ENCODE measurements at regions not wholly inside any gene's neighbourhood (a gene's known extent, or its start where the extent isn't known, plus 50 kb on each side); places are given as distances from the start of the nearest gene placed in this dataset.
"Not testable (repeated sequence)": the region's sequence is repeated elsewhere in the genome, so short reads cannot be mapped to it uniquely, and the experiment has no call there.

DNA sequence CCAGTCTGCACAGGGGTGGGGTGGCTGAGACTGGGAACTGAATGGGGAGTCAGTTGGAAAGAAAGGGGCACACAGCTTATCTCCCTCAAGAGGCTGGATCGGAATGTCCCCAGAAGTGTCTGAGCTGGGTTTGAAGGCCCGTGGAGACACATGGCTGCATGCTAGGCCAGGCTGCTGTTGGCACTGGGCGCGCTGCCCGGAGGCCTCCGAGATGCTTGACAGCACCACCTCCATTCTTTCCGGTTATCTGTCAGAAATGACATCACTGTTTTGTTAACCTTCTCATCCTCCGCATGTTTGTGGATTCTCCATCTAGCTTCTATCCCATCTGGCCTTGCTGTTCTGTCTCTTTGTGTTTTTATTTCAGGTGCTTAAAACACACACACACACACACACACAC is 85.5 kb downstream of the APIP start:
- DNase-seq: peak in 1 of 56 donors; percentile 4

DNA sequence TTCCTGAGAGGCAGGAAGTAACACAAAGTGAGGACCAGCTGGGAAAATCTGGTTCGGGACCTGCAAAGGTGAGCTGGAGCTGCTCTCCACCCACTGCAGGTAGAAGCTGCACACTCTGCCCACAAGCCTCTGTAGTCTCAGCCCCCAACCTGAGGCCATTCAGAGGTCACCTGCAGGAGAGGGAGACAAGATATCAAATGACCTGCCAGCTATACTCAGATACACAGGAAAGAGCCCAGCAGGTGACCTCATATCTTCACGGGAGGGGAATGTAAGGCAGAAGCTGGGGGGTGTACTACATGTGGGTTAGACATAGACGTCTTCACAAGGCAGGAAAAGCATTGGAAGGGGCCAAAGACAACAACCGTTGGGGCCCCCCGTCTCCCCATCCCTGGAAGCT is 86.1 kb downstream of the APIP start:
- no peak for DNase-seq

DNA sequence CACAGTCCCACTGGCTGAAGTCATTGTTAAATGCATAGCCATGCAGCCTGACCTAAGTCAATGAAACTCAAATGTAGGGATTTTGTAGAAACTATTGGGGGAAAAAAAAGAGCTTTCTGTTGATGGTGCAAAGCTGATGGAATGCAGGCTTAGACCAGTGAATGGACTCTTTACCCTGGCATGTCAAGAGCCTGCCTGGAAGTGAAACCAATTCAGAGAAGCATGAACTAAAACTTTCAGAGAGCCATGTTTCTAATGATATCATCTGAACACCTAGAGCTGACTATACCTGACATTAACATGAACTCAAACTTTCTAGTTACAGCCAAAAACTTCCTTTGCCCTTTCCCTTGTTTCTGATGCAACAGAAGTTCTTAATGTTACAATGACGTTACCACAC is 89.0 kb downstream of the APIP start:
- no peak for DNase-seq

DNA sequence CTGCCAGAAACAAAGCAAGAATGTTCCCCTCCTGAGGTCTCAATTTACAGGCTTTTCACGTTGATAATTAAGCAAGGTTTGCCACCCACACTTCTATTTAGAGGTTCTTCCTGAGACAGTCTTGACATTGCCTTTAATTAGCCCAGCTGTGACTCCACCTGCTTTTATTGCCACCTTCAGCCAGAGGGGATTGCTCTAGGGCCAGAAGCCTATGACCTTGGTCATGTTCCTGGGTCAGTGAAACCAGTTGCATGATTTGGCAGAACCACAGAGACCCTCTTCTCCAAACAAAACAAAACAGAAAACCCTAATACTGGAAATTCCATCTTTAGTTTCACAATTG is 89.8 kb downstream of the APIP start:
- DNase-seq: no peak

DNA sequence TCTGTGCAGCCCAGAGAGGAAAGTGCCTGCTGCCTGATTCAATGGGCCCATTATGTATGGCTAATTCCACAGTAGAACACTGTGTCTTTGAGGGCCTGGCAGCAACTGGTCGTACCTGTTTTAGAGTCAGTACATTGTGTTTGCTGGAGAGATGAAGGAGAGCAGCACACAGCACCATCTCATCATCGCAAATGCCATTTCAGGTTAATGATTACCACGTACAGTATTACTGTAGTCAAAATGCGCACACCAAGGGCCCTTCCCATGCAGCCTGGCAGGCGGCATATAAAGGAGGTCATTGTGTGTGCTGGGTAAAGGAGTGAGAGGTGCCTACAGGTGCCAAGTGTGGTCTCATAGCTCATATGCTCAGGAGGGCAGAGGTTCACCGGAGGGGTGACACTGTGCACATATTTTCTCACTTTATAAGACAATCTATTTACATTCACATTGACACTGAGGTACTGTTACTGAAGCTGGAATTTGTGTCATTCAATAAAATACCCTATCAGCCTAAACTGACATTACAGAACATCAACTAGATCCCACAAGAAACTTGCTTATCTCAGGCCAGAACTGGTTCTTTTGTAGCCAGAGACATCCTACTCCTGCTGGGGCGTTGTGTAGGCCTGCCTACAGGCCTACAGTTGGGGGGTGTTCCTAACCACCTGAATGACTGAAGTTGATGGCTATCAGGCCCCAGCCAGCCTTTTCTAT is 90.4 kb downstream of the APIP start:
- peak in 9 of 56 donors; percentile 8 to 51 (median 22) for DNase-seq

DNA sequence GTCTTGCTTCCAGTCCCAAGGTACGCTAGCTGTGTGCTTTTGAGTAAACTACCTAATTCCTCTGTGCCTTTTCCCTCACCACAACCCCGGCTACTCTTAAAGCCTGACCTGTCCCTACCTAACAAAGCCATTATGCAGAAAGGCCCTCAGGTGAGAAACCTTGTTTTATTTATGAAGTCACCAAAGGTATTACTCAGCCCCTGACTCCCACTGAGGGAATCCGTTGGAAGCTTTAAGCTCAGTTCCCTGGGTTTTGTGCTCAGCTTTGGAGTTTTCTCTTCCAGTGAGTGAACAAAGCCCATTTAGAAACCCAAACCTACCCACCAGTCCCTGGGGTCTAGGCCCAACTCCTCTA is 90.9 kb downstream of the APIP start:
- DNase-seq: no peak

- DNase-seq: no peak
These were observed 91.8 kb downstream of the APIP start for GRCh38 chr11:34824425-34824824.

DNA sequence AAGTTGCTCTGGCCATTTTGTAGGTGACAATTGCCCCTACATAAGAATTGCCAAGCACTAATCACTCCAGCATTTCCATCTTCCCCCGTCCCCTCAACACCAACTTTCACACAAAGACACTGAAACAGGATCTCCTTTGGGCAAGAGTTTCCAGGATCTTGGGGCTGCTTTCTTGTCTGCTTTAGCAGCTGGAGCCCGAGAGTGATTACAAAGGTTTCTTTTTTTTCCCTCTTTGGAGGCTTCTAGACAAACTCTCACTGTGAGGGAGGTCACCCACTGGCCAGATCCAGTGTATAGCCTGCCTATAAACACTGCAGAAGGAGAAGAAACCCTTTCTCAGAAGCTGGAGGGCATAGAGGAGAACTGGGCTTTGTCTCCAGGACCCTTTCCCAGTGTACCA is 92.5 kb downstream of the APIP start:
- peak in 1 of 56 donors; percentile 24 for DNase-seq

GRCh38 chr11:34823197-34823596 is 93.0 kb downstream of the APIP start:
- peak in 1 of 56 donors; percentile 4 for DNase-seq

- no peak for DNase-seq
These were observed 96.3 kb downstream of the APIP start for GRCh38 chr11:34819740-34820482.

- not testable (repeated sequence) for DNase-seq
These were observed 98.4 kb downstream of the APIP start for GRCh38 chr11:34817812-34818211.

DNA sequence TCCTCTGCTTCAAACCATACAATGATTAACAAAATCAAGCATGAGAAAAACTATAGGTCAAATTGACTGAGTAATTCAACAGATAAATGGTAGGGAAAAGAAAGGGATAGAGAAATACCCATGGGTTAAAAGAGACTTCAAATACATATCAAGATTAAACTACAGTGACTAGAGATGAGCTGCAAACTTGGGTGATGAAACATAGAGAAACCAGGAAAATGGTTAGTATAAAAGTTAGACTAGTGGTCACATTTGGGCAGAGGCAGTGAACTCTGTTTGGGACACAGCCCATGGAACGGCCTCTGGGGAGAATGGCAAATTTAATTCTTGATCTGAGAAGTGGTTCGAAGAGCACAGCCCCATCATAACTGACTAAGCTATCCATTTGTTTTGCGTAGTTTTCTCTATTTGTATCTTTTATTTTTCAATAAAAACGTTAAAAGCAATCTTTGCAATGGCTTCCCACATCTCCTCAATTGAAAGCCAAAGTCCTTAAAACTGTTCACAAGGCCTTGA is 99.4 kb downstream of the APIP start:
- no peak for DNase-seq

GRCh38 chr11:34812905-34813576 is 103.1 kb downstream of the APIP start:
- no peak for DNase-seq

DNA sequence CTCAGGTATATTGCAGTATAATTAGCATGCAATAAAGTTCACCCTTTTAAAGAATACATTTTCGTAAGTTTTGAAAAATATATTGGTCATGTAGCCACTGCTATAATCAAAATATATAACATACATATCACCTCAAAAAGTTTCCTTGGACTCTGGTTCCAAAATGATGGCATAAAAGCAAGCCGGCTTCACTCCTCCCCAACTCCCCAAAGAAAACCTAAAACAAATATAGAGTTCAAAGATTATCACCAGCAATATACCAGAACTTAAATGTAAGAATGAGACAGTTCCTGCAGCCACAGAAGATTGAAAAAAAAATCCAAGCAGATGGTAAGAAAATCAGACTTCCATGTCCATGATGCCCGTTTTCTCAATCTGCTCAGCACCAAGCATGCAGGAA is 104.3 kb downstream of the APIP start:
- DNase-seq: no peak

- DNase-seq: no peak
These were observed 106.0 kb downstream of the APIP start for GRCh38 chr11:34810107-34810562.

DNA sequence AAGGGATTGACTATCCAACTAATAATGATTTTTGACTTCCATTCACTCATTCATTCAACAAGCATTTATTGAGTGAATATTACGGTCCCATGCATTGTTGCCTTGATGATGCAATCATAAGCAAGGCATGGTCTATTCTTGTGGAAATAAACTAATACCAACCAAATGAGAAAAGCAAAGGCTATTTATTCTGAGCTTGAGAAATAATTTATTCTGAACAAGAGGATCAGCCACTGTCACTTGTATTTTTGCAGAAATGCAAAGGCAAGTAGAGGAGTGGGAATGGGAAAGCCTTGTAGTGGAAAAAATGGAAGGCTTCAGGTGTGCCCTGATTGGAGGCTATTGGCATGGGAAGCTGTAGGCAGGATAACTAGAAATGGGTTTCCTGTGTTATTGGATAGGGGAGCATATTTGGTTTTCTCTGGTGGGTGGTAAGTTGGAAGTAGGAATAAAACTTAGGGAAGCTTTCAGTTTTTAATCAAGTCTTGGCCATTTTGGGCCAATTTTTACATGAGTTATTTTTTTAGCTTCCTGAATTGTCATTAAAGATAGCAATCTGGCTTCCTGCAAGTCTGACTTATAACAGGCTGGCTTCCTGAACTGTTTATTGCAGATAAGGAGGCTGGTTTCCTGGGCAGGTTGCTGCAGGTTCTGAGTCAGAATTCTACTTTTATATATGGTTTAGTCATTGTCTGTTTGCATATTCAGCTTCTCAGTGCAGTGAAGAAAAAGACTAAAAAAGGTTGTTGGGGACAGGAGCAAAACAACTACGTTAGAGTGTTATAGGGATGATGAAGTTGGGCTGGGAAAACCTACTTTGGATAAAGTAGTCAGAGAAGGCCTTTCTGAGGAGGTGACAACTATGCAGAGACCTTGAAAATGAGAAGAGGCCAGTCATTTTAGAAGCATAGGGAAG is 106.7 kb downstream of the APIP start:
- DNase-seq: no peak

DNA sequence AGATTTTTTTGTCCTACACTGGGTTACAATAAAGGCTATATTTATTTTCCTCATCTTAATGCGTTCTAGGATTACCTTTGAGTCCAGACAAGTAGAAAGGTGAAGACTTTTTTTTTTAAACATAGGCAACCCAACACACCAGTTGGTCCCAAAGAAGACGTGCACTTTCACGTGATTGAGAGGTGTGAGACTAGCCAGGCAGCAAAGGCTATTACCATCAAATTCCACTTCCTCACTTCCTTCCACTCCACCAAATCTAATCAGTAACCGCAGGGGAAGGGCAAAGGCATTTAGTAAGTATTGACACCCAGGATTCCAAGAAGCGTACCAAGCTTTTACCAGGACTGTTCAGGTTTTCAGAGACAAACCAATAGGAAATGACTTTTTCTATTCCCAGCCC is 109.3 kb downstream of the APIP start:
- no peak for DNase-seq

DNA sequence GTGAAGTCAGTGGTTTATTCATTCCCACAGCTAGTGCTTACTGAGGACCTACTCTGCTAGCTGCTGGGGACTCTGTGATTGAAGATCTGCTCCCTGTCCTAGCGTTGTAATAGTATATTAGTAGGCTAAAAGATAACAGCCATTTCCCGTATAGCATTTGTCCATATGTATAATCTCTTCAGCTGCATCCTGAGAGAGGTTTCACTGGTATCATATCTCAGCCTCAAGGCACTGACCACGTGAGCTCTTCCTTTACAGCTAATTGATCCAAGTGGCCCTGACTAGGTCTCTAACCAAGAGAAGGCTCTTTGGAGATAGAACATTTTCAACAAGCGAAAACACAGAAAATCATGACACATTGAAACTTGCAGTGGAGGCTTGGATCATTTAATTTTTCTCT is 110.2 kb downstream of the APIP start:
- DNase-seq: no peak

GRCh38 chr11:34799848-34800247 is 116.3 kb downstream of the APIP start:
- DNase-seq: no peak

- no peak for DNase-seq
These were observed 117.2 kb downstream of the APIP start for GRCh38 chr11:34798985-34799384.

GRCh38 chr11:34797497-34797896 is 118.7 kb downstream of the APIP start:
- not testable (repeated sequence) for DNase-seq

Data from nucleus accumbens (tissue), 56 donors.